ENCODE measurements at regions not wholly inside any gene's neighbourhood (a gene's known extent, or its start where the extent isn't known, plus 50 kb on each side); places are given as distances from the start of the nearest gene placed in this dataset.
"Not testable (repeated sequence)": the region's sequence is repeated elsewhere in the genome, so short reads cannot be mapped to it uniquely, and the experiment has no call there.

DNA sequence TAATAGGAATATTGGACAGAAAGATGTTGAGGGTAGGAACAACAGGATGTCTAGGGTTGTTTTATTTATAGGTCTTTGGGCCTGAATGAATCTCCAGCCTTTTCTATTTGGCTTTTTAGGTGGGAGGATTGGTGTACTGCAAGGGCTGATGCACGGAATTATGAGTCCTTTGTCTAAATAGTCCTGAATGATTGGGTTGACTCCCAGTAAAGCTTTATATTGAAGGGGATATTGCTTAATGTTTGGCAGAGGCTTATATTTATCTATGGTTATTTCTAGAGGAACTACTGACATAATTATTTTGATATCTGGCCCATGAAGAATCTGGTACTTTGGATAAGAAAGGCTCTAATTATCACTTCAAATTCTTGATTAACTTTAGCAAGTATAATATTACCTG is 253.6 kb upstream of the AVPR1A start:
- no peak for DNase-seq

DNA sequence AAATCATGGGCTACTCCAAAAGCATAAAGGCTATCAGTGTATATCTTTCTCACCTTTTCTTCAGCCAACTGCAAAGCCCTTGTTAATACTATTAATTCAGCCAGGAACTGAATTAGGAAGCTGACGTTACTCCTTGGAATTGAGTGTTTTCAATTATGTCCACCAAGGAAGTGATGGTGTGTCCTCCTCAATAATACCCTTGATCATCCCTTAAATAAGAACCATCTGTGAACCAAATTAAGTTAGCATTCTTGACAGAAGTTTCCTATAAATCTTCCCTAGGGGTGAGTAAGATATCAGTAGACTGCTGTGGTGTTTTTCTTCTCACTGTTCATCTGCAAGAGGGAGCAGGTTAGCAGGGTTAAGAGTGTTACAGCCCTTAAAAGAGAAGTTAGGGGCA is 252.3 kb upstream of the AVPR1A start:
- no peak for DNase-seq

DNA sequence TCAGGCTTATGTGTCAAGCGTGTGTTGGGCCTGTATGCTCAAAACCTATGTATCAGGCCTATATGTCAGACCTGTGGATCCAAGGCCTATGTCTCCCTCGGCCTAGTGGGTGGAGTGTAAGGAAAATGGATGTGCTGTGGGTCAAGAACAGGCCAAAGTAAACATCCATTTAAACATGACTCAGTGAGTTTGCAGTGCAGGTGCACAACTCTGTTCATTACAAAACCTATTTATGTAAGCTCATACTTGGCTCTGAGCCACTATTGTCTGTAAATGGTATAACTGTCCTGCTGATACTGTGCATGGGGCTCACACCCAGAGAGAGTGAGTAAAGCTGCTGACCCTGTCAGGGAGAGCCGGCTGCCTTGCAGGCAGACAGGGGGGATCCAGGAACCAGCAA is 249.7 kb upstream of the AVPR1A start:
- DNase-seq = no peak

DNA sequence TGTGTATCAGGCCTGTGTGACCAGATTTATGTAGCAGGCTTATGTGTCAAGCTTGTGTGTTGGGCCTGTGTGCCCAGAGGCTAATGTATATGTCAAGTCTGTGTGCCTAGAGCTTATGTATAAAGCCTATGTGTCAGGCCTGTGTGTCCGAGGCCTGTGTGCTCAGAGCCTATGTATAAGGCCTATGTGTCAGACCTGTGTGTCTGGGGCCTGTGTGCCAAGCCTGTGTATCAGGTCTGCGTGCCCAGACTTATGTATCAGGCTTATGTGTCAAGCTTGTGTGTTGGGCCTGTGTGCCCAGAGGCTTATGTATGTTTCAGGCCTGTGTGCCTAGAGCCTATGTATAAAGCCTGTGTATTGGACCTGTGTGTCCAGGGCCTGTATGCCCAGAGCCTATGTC is 249.3 kb upstream of the AVPR1A start:
- DNase-seq = no peak

DNA sequence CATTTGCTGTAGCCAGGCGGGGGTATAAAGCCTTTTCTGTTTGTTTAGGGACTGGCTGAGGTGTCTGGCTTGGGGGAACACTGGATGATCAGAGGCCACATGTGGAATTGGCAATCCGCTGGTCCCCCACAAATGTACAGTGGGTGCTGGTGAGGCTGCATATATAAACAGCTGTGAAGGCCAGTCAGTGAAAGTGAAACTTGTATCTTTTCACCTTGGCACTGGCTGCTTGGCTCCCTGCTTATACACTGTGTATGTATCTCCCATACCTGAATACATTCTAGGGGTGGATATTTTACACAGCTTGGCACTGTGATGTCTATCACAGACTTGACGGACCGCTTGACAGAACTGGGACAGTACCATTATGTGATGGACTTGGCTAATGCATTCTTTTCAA is 246.8 kb upstream of the AVPR1A start:
- no peak for DNase-seq

DNA sequence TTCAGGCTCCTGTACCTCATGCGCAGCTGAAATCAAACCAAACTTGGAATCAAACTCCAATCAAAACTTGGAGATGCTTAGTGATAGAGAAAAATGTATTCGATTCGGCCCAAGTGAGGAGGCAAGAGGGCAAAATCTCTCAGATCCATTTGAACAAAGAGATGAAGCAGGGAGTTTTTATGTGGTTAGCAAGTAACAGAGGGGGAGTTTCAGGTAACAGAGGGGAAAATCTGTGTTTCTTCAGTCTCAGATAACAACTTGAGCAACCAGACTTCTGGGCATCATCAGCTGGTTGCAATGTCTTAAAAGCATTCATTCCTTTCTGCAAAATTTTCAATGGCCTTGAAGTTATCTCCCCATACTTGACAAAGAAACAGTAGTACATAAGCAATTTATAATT is 245.1 kb upstream of the AVPR1A start:
- no peak for DNase-seq

DNA sequence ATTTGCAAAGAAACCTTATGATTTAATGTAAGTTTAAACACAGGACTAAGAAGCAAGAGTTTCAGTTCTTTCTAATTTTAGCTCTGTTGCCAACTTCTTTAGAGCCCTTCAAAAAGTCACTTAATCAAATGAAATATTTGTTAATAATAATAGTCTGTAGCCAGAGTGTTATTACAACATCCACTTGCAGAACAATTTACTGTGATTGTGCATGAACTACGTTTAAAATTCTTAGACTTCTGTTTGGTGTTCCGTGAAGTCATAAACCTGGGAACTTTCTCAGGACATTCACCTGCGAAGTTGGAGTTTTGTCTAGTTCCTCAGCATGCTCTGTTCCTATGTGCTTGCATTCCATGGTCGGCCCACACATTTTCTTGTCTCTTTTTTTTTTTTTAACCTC is 244.0 kb upstream of the AVPR1A start:
- no peak for DNase-seq

DNA sequence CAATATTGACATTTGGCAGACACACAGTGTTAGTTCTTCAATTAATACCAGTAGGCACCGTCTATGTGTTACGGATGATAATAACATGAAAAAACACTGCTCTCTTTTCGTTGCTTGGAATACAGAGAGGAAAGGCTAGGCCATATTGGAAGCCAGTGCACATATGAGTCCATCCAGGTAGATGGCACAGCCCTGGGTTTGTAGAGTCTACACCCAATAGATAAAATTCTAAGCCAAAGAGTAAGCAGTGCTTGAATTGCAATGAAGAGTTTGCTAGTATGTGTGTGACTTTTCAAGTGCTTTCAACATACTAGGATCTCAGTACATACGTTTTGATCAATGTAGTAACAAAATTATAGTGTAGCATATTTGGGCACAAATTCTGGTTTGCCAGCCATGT is 243.3 kb upstream of the AVPR1A start:
- no peak for DNase-seq

DNA sequence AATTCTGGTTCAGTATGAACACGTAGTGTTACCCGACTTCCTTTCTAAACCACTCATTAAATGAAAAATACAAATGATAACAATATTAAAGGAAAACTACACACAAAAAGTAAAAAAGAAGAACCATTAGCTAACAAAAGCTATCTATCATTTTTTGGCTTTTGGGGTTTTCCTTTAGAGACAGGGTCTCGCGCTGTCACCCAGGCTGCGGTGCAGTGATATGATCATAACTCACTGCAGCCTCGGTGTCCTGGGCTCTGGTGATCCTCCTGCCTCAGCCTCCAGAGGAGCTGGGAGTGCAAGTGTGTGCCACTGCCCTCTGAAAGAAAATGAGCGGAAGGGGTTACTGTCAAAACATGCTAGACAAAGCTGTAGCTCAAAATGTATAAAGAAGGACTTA is 238.2 kb upstream of the AVPR1A start:
- DNase-seq = no peak

DNA sequence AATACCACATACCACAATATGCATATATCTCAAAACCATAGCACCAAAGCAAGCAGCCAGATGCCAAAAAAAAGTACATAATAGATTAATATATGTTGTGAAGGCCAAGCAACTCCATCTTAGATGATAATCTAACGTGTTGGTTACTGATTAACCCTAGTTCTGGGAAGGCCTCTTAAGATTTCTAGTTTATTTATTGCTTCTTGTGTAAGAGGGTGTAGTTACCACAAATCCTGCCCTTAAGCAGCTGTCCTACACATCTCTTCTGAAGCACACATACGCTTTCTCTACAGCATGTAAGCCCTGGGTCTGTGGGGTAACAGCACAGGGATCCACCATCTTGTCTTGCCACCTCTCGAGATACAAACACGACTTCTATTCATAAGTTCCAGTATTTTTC is 236.8 kb upstream of the AVPR1A start:
- no peak for DNase-seq

DNA sequence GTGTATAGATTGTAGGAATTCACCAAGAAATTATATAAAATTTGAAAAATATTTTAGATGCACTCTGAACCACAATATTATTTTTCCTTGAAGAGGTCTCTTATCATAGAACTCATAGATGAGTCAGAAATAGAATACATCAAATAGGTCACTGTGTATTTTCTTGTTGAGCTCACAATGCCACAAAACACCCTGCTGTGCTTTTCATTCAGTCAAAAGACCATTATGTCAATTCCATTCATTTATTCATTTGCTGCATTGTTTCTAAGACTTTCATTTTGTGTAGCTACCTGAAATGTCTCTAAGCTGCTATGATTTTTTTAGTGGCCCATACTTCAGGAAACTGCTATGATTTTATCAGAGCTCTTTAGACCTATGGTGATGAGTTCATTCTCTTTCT is 231.9 kb upstream of the AVPR1A start:
- no peak for DNase-seq

DNA sequence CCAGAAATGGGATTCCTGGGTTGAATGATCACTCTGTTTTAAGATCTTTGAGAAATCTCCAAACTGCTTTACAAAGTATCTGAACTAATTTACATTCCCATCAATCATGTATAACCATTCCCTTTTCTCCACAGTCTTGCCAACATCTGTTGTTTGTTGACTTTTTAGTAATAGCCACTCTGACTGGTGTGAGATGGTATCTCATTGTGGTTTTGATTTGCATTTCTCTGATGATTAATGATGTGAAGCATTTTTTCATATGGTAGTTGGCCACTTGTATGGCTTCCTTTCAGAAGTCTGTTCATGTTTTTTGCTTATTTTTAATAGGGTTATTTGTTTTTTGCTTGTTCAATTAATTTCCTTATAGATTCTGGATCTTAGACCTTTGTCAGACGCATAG is 211.8 kb upstream of the AVPR1A start:
- DNase-seq = no peak

DNA sequence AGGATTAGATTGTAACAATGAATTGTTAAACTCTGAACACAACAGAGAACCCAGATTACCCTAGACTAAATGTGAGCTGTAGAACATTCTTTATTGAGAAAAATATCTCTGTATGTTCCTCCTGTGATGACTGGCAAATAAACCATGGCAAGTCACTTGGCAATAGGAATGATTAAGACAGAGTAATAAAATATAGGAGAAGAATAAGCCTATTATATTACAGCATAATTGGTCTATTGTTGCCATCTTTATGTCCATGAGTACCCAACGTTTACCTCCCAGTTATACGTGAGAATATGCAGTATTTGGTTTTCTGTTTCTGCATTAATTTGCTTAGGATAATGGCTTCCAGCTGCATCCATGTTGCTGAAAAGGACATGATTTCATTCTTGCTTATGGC is 211.2 kb upstream of the AVPR1A start:
- no peak for DNase-seq

DNA sequence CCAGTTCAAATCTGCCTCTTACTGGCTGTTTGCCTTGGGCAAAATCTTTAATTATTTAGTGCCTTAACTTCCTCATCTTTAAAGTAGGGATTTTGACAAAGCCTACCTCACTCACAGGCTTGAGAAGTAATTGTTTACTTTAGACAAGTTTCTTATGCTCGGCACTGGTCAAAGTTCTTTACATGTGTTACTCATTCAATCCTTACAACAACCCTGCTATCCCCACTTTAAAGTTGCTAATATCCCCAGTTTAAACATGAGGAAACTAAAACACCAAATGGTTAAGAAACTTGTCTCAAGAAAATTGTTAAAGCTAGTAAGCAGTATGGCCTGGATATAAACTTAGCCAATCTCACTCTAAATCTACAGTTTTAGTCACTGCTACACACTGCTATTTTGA is 204.0 kb upstream of the AVPR1A start:
- DNase-seq = no peak

DNA sequence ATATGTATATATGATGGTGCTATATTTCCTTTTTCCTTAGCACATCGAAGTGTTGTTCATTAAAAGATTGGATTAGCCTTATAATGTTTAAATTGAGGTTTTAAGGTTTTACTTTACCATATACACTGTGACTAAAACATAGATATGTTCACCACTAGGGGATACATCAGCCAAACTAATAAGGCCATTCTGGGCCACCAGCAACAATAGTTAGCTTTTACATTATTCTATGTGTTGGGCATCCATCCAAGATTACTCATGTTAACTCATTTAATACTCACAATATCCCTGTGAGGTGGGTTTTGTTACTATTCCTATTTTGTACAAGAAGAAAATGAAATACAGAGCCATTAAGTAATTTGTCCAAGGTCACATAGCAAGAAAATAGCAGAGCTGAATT is 202.6 kb upstream of the AVPR1A start:
- no peak for DNase-seq

DNA sequence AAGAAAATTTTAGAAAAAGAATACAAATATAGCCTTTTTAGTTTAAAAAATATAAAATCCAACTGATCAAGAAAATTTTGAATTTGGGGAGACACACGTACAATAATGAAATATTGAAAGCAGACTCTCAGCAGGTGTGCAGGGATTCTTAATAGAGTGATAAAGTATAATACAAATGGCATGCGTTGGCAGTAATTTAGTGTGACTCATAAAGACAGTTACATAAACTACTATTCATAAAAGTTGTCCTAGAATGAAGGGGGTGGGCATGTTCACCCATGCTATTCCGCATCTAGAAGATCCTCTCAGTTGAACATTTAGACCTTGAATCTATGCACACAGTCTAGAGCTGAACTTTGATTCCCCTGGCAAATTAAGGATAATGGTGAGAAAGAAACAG is 200.4 kb upstream of the AVPR1A start:
- no peak for DNase-seq

DNA sequence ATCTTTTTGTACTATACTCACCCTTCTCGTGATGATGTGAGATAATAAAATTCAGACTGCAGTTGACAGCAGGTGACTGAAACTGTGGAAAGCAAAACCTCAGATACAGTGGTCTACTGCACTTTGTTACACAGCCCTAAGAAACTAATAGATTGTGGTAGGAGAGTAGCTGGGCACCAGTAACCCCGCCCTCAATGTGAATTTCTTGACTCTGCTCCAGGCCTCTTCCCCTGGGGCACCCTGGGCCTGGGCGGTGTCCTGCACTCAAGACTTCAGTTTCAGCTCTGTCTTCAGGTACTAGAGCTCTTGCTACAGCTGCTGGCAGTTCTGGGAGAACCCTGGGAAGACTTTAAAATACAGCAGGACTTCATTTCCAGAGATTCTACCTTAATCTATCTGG is 197.6 kb upstream of the AVPR1A start:
- no peak for DNase-seq

DNA sequence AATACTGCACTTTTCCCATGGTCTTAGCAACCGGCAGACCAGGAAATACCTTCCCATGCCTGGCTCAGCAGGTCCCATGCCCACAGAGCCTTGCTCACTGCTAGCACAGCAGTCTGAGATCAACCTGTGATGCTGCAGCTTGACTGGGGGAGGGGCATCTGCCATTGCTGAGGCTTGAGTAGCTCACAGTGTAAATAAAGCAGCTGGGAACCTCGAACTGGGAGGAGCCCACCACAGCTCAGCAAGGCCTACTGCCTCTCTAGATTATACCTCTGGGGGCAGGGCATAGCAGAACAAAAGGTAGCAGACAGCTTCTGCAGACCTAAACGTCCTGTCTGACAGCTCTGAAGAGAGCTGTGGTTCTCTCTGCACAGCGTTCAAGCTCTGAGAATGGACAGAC is 186.2 kb upstream of the AVPR1A start:
- not testable (repeated sequence) for DNase-seq

DNA sequence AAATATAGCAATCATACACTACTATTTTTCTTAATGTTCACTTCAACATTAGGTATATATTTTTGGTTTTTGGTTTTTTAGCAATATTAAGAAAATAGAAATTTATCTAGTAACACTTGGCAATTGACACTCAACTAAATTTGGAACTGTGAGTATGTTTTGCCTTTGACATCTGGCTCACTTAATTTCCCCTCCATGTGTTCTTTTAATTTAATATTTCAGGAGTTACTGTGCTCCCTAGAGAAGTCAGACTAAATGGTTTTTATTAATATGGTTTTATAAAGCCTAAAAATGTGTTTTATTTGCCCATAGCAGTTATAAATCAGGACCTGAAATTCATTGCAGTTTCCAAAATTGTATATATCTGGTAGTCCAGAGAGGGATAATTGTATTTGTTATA is 175.3 kb upstream of the AVPR1A start:
- no peak for DNase-seq

DNA sequence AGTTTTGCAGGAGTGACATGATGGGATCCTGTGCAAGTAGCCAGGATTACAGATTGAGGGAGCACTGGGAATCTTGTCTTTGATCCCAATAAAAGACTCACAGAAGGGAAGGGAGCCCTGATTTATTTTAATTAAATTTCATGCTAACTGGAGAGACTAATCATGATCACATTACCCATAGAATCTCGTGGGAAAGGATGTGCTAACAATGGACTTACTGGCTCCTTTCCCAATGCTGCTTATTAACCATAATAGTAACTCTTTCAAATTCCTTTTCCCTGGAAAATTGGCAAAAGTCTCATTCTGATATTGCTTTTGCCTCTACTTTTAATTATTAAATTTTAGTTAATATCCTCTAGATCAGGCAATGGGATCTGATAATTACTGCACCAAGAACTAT is 174.8 kb upstream of the AVPR1A start:
- no peak for DNase-seq

DNA sequence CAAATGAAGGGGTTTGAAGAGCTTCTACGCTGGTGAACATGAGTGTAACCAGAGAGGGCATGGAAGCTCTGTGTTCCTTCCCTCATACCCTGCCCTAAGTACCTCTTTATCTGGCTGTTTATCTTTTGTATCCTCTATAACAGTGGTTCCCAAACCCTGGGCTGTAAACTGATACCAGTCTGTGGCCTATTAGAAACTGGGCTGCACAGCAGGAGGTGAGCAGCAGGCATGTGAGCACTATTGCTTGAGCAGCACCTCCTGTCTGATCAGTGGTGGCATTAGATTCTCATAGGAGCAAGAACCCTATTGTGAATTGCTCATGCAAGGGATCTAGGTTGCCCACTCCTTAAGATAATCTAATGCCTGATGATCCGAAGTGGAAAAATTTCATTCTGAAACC is 172.9 kb upstream of the AVPR1A start:
- no peak for DNase-seq

DNA sequence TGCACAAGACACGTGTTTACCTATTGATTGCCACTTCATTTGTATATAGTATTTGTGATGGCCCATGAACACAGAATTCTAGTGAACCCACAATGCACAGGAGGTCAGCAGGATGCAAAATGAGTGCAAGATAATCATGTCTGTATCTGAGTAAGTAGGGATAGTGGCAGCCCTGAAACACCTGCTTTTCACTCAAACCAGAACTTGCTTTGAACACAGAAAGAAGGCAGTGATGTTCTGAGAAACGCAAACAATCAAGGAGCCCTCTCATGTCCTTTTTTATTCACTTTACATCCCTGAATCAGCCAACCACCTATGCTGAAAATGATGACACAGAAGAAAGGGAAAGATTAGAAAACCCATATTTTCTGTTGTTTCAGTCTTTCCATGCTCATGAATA is 170.4 kb upstream of the AVPR1A start:
- no peak for DNase-seq

DNA sequence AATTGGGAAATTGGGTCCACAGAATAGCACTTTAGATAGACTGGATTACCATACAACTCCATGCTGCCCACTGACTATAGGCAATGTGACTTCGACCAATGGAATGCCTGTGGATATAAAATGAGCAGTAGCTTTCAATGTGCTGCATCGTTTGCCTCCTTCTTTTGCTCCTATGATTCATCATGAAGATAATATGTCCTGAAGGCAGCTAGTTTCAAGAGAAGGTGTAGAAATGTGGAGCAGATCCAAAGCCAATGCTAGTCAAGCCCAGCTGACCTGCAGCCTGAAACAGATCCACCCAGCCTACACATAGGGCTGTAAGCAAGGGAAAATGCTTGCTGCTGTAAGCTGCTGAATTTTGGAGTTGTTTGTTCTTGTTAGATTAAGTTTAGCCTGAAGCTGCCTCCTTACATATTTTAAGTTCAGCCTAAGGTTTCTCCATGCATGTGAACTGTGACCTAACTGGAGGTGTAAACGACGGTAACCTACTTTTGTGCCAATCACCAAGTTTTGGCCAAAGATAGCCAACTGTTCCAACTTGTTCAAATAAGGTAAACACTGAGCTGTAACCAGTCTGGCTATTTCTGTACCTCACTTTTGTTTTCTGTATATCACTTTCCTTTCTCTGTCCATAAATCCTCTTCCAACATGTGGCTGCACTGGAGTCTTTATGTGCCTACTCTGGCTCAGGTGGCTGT is 169.1 kb upstream of the AVPR1A start:
- no peak for DNase-seq

DNA sequence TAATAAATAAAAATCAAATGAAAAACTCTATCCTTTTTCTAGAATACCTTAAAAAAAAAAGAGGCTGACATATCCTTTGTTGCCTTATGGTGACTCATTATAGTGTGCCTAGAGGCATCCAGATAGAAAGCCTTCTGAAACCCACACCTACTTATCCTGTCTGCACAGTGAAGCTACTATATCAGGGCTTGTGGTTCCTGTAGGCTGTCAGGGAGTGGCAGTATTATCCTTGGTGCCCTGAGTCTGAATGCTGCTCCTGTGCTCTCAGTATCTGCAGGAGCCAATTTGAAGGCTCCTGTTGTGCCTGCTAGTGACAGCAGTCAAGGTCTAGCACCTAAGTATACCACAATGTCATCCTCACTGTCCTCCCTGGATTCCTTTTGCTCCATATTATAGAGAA is 168.4 kb upstream of the AVPR1A start:
- DNase-seq = no peak

DNA sequence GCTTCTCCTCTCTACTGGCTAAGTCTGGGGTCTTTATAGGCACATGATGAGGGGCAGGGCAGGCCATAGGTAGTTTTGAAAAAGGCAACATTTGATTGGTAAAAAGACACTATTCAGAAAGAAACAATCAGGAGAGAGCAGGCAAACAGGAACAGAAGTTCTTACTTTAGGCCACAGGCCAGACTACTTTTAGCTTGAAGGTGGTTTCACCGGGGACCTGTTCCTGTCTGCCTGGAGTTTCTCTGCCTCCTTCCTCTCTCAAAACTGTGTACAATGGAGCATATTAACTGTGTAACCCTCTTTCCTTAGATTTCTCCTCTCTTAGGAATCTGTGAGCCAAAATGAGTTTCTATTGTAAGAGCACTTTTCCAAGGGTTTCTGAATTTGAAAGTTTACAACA is 167.9 kb upstream of the AVPR1A start:
- no peak for DNase-seq

DNA sequence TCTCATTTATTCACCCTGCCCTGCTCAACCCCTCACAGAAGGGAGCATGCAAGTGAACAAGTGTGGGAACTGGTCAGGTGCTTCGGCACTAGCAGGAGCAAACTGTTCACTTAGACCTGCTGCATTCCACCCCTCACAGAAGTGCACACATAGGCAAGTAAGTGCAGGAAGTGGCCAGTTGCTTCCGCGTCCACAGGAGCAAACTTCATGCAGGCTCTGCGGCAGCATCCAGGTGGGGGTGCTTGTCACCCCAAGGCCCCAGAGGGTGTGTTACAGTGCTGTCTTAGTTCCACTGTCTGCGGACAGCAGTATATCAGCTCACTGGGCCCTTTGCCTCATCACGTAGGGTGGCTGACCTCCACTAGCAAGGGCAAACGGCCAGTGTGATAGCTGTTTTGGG is 167.3 kb upstream of the AVPR1A start:
- DNase-seq = no peak
